Activated naive CD8-positive, alpha-beta T cell treated with anti-CD3 and anti-CD28 coated beads for 36 hours (primary cell): ENCODE measurements at regions not wholly inside any gene's neighbourhood (a gene's known extent, or its start where the extent isn't known, plus 50 kb on each side); places are given as distances from the start of the nearest gene placed in this dataset.
"Not testable (repeated sequence)": the region's sequence is repeated elsewhere in the genome, so short reads cannot be mapped to it uniquely, and the experiment has no call there.

Experiments used
- DNase-seq: peaks from one replicate; pipeline ENCODE4 v3.0.0; 2021
- H3K27ac Mint-ChIP-seq: one replicate; pipeline ENCODE4 v1.8.0; 2022; ENCODE audit warnings: mild to moderate bottlenecking, moderate library complexity, mixed read lengths
- H3K27me3 Mint-ChIP-seq: one replicate; pipeline ENCODE4 v1.8.0; 2022; ENCODE audit warnings: mild to moderate bottlenecking, mixed read lengths
- H3K36me3 Mint-ChIP-seq: one replicate; pipeline ENCODE4 v1.8.0; 2021; ENCODE audit warnings: mild to moderate bottlenecking, mixed read lengths
- H3K4me1 Mint-ChIP-seq: one replicate; pipeline ENCODE4 v1.8.0; 2021; ENCODE audit warnings: mixed read lengths
- H3K4me3 Mint-ChIP-seq: one replicate; pipeline ENCODE4 v1.8.0; 2022; ENCODE audit warnings: mild to moderate bottlenecking, moderate library complexity, mixed read lengths
- H3K9me3 Mint-ChIP-seq: one replicate; pipeline ENCODE4 v1.8.0; 2022; ENCODE audit warnings: mixed read lengths

GRCh38 chr10:29736366-29737073, 101.7 kb upstream of the SVIL start:
- no peak overlapping the region for H3K27ac Mint-ChIP-seq
- no peaks in the 10 kb centered on the region for H3K9me3 Mint-ChIP-seq
- DNase-seq = peak; percentile 26
- H3K36me3 Mint-ChIP-seq = no peaks in the 10 kb centered on the region
- H3K4me3 Mint-ChIP-seq = peak overlapping the region; percentile 82
- H3K27me3 Mint-ChIP-seq = peaks cover 13% of the 10 kb centered on the region
- H3K4me1 Mint-ChIP-seq = peaks cover 26% of the 10 kb centered on the region

DNA sequence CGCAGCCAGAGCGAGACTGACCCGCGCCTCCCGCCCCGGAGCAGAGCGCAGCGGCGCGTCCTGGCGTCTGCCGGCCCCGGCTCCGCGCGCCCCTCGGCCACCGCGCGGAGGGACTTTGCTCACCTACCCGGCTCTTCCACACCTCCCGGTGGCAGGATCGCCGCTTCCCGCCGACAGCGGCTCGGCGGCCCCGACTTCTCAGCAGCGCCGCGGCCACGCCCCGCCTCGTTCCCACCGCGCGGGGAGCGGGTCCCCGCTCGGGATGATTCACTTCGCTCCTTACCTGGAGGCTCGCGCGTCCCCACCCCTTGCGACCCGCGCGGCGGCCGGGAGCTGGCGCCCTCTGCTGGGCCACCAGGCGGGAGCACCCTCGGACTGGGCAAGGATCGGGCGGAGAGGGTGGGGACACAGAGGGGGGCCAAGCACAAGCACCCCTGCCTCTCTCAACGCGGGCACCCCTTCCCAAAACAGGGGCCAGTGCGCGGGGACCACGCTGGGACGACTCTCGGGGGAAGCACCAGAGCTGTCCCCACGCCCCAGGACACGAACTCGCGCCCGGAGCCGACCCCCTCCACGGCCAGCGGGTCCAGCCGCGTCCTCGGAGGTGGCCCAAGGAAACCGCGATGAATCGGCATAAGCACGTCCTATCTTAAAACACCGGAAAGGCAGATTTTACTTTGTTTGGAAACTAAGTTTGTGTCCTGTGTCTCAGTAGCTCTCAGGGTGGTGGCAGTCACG, 101.0 kb upstream of the SVIL start:
- Mint-ChIP-seq H3K27ac (peak overlapping the region; percentile 72), H3K4me3 (peak overlapping the region; percentile 82), H3K4me1 (peaks cover 27% of the 10 kb centered on the region), H3K36me3 (no peaks in the 10 kb centered on the region), H3K27me3 (peaks cover 13% of the 10 kb centered on the region), H3K9me3 (no peaks in the 10 kb centered on the region)
- DNase-seq = peak; percentile 87

- H3K27ac Mint-ChIP-seq = peak overlapping the region; percentile 39
- H3K9me3 Mint-ChIP-seq = no peaks in the 10 kb centered on the region
- peaks cover 13% of the 10 kb centered on the region for H3K27me3 Mint-ChIP-seq
- H3K36me3 Mint-ChIP-seq = peaks cover 3% of the 10 kb centered on the region
- peak overlapping the region; percentile 80 for H3K4me3 Mint-ChIP-seq
- peak; percentile 67 for DNase-seq
- peaks cover 33% of the 10 kb centered on the region for H3K4me1 Mint-ChIP-seq
These were observed 100.3 kb upstream of the SVIL start for GRCh38 chr10:29734962-29735627.

DNA sequence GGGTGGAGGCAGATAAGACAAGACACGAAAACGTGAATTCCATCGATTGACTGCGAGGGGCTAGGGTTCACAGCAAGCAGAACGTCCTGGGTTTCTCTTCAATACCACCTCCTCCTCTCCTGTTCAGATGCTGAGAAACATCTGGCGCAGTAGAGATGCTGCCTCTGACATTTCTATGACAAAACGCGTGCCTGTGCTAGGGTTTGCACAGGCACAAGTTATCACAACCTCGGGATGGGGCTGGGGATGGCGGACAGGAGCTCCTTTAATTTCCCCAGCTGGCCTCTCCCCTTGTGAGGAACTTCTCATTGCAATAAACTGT, 99.8 kb upstream of the SVIL start:
- H3K36me3 Mint-ChIP-seq = peaks cover 3% of the 10 kb centered on the region
- H3K27ac Mint-ChIP-seq = peak overlapping the region; percentile 39
- peak overlapping the region; percentile 80 for H3K4me3 Mint-ChIP-seq

GRCh38 chr10:29733323-29733722, 98.6 kb upstream of the SVIL start:
- H3K36me3 Mint-ChIP-seq = peaks cover 9% of the 10 kb centered on the region
- DNase-seq = no peak
- peaks cover 9% of the 10 kb centered on the region for H3K27me3 Mint-ChIP-seq
- H3K27ac Mint-ChIP-seq = no peak overlapping the region
- H3K4me3 Mint-ChIP-seq = no peak overlapping the region
- H3K9me3 Mint-ChIP-seq = peaks cover 2% of the 10 kb centered on the region
- H3K4me1 Mint-ChIP-seq = peaks cover 37% of the 10 kb centered on the region

More for the DNA sequence above, 99.8 kb upstream of the SVIL start:
- no peak for DNase-seq
- Mint-ChIP-seq H3K4me1 (peaks cover 33% of the 10 kb centered on the region), H3K27me3 (peaks cover 13% of the 10 kb centered on the region), H3K9me3 (no peaks in the 10 kb centered on the region)

- Mint-ChIP-seq H3K4me3 (no peak overlapping the region), H3K27me3 (peaks cover 9% of the 10 kb centered on the region), H3K9me3 (peaks cover 2% of the 10 kb centered on the region), H3K36me3 (peaks cover 9% of the 10 kb centered on the region), H3K4me1 (peaks cover 40% of the 10 kb centered on the region), H3K27ac (no peak overlapping the region)
- no peak for DNase-seq
These were observed 98.1 kb upstream of the SVIL start for GRCh38 chr10:29732918-29733317.

DNA sequence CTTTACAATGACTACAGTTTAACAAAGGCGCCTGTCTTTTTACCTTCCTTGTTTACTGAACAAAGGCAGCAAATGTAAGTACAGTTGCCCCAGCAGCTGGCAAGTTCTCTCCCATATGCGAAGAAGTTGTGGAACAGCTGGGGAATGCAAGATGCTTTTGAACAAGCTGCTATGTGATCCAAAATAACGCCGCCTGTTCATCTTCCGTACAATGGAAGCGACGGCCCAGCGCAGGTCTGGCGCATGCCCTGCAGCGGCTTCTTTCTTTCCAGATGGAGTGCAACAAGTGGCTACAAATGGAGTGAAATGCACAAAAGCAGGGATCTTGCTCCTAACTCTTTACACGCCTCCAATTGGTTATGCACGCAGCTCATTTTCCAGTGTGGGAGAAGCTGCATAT, 97.0 kb upstream of the SVIL start:
- Mint-ChIP-seq H3K27me3 (no peaks in the 10 kb centered on the region), H3K36me3 (peaks cover 9% of the 10 kb centered on the region), H3K4me1 (peaks cover 40% of the 10 kb centered on the region), H3K4me3 (no peak overlapping the region), H3K27ac (no peak overlapping the region), H3K9me3 (peaks cover 2% of the 10 kb centered on the region)
- no peak for DNase-seq

- peaks cover 2% of the 10 kb centered on the region for H3K9me3 Mint-ChIP-seq
- H3K4me1 Mint-ChIP-seq = peaks cover 43% of the 10 kb centered on the region
- peaks cover 9% of the 10 kb centered on the region for H3K36me3 Mint-ChIP-seq
- no peak overlapping the region for H3K27ac Mint-ChIP-seq
- H3K27me3 Mint-ChIP-seq = no peaks in the 10 kb centered on the region
- DNase-seq = no peak
- no peak overlapping the region for H3K4me3 Mint-ChIP-seq
These were observed 96.2 kb upstream of the SVIL start for GRCh38 chr10:29730969-29731368.

DNA sequence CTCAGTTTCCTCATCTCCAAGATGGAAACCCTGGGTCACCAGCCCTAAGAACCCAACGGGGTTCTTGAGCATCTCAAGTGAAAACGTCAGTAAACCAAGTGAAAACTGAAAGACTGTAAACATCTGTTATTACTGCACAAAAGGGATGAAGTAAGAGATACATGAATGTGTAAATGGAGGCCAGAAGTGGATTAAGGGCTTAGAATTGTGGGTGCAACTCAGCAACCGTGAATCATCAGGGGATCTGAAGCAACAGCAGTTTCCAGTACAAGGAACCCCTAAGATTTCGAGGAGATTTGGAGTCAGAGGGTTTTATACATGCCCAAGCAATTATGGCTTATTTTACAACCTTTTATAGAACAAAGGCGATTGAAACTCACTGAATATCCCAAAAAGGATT, 95.7 kb upstream of the SVIL start:
- Mint-ChIP-seq H3K4me3 (no peak overlapping the region), H3K36me3 (peaks cover 9% of the 10 kb centered on the region), H3K27ac (no peak overlapping the region), H3K27me3 (no peaks in the 10 kb centered on the region), H3K9me3 (peaks cover 2% of the 10 kb centered on the region), H3K4me1 (peaks cover 46% of the 10 kb centered on the region)
- DNase-seq = no peak

- no peak overlapping the region for H3K27ac Mint-ChIP-seq
- H3K9me3 Mint-ChIP-seq = peaks cover 2% of the 10 kb centered on the region
- H3K4me3 Mint-ChIP-seq = no peak overlapping the region
- peaks cover 44% of the 10 kb centered on the region for H3K4me1 Mint-ChIP-seq
- peaks cover 9% of the 10 kb centered on the region for H3K36me3 Mint-ChIP-seq
- DNase-seq = no peak
- no peaks in the 10 kb centered on the region for H3K27me3 Mint-ChIP-seq
These were observed 93.8 kb upstream of the SVIL start for GRCh38 chr10:29728541-29729049.

DNA sequence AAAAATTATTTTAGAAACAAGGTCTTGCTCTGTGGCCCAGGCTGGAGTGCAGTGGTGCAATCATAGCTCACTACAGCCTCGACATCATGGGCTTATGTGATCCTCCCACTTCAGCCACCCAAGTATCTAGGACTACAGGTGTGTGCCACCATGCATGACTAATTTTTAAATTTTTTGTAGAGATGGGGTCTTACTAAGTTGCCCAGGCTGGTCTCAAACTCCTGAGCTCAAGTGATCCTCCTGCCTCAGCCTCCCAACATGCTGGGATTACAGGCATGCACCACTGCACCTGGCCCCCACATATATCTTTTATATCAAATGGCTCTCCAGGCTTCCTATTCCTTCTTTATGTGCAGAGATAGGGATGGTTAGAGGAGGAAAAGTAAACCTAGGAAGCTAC, 91.2 kb upstream of the SVIL start:
- Mint-ChIP-seq H3K4me1 (peaks cover 33% of the 10 kb centered on the region), H3K36me3 (peaks cover 15% of the 10 kb centered on the region)
- not testable (repeated sequence) for H3K27me3 Mint-ChIP-seq, H3K27ac Mint-ChIP-seq, H3K4me3 Mint-ChIP-seq, DNase-seq, H3K9me3 Mint-ChIP-seq

DNA sequence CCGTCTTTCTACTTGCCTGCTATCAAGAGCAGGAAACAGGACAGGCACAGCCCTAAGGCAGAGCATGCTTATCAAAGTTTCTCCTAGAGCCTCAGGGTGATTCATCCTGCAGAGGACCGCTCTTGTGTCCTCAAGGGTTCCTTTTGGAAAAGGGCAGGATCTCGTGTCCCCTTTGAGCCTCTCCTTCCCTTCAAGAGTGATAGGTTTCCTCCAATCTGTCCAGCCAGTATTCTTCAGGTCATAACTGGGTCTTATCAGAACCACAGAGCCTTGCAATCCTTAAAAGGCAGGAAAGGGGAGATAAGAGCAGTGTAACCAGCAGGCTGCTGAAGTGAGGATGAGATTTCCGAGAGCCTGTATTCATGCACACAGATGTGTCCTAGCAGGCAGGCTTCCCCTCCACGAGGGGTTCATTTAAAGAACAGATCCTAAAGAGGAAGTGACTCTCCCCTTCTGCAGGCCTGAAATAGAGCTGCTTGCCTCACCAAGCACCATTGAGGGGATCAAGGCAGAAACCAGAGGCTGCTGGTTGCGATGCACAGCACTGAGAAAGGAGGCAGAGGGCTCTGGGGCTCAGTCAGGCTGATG, 90.5 kb upstream of the SVIL start:
- Mint-ChIP-seq H3K27ac (no peak overlapping the region), H3K36me3 (peaks cover 17% of the 10 kb centered on the region), H3K27me3 (no peaks in the 10 kb centered on the region), H3K4me1 (peaks cover 27% of the 10 kb centered on the region), H3K4me3 (no peak overlapping the region), H3K9me3 (peaks cover 7% of the 10 kb centered on the region)
- no peak for DNase-seq

- Mint-ChIP-seq H3K36me3 (peaks cover 20% of the 10 kb centered on the region), H3K9me3 (peaks cover 15% of the 10 kb centered on the region), H3K27ac (no peak overlapping the region), H3K4me3 (no peak overlapping the region), H3K27me3 (no peaks in the 10 kb centered on the region), H3K4me1 (peaks cover 26% of the 10 kb centered on the region)
- DNase-seq = no peak
These were observed 89.0 kb upstream of the SVIL start for GRCh38 chr10:29723726-29724125.

DNA sequence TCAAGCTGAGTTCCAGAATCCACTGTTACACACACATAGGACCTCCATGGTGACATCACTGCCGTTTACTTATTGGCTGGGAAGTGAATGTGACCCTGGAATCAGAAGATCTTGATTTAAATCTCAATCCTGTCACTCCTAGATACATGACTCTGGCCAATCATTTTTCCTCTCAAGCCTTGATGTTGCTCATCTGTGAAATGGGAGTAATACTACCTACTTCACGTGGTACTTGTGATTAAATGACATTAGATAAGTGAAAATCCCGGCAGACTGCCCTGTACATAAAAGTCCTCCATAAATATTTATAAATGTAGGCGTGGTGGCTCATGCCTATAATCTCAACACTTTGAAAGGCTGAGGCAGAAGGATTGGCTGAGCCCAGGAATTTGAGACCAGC, 88.0 kb upstream of the SVIL start:
- DNase-seq = no peak
- Mint-ChIP-seq H3K4me1 (peaks cover 20% of the 10 kb centered on the region), H3K27me3 (no peaks in the 10 kb centered on the region), H3K36me3 (peaks cover 25% of the 10 kb centered on the region), H3K9me3 (peaks cover 19% of the 10 kb centered on the region), H3K4me3 (no peak overlapping the region), H3K27ac (no peak overlapping the region)

- peaks cover 14% of the 10 kb centered on the region for H3K4me1 Mint-ChIP-seq
- H3K9me3 Mint-ChIP-seq = peaks cover 19% of the 10 kb centered on the region
- no peaks in the 10 kb centered on the region for H3K27me3 Mint-ChIP-seq
- no peak overlapping the region for H3K27ac Mint-ChIP-seq
- no peak overlapping the region for H3K4me3 Mint-ChIP-seq
- peaks cover 35% of the 10 kb centered on the region for H3K36me3 Mint-ChIP-seq
- DNase-seq = no peak
These were observed 85.4 kb upstream of the SVIL start for GRCh38 chr10:29720149-29720548.
